ENCODE measurements at regions not wholly inside any gene's neighbourhood (a gene's known extent, or its start where the extent isn't known, plus 50 kb on each side); places are given as distances from the start of the nearest gene placed in this dataset.

DNA sequence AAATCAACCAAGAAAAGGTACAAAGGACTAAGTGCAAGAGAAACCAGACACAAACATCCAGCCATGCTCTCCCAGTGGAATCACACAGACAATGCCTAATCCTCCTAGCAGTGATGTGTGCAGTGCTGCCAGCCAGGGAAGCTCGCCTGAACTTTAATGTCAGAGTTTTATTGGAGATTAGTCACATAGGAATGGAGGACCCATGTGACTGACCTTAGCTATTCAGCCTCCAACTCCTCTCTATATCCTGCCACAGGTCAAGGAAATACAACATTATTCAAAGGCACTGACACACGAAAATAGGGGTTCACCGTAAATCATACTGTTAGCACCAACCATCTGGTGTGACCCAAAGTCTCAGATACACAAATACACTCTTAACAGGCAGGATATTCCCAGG lies 684.6 kb downstream of the DOK5 start:
- TF ChIP-seq, protein P1, sequence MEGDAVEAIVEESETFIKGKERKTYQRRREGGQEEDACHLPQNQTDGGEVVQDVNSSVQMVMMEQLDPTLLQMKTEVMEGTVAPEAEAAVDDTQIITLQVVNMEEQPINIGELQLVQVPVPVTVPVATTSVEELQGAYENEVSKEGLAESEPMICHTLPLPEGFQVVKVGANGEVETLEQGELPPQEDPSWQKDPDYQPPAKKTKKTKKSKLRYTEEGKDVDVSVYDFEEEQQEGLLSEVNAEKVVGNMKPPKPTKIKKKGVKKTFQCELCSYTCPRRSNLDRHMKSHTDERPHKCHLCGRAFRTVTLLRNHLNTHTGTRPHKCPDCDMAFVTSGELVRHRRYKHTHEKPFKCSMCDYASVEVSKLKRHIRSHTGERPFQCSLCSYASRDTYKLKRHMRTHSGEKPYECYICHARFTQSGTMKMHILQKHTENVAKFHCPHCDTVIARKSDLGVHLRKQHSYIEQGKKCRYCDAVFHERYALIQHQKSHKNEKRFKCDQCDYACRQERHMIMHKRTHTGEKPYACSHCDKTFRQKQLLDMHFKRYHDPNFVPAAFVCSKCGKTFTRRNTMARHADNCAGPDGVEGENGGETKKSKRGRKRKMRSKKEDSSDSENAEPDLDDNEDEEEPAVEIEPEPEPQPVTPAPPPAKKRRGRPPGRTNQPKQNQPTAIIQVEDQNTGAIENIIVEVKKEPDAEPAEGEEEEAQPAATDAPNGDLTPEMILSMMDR (conservative IDR thresholded peaks at IDR 0.05), result no peak
- no peak for TF ChIP-seq ZFX (IDR thresholded peaks at IDR 0.05)
